GM21515 (cell line): ENCODE measurements at regions not wholly inside any gene's neighbourhood (a gene's known extent, or its start where the extent isn't known, plus 50 kb on each side); places are given as distances from the start of the nearest gene placed in this dataset.

ENCODE experiments used
- ATAC-seq: cut with Tn5 transposase; IDR thresholded peaks from one replicate; pipeline ENCODE4 v1.9.1; 2021; ENCODE audit not compliant: unreplicated experiment

- no peak for ATAC-seq
These were observed 193.4 kb upstream of the PACRGL start for GRCh38 chr4:20506827-20507226.

- ATAC-seq, result no peak
These were observed 190.9 kb upstream of the PACRGL start for GRCh38 chr4:20509315-20509714.

- no peak for ATAC-seq
These were observed 188.0 kb upstream of the PACRGL start for GRCh38 chr4:20512033-20512792.

- no peak for ATAC-seq
These were observed 187.3 kb upstream of the PACRGL start for GRCh38 chr4:20512985-20513384.

DNA sequence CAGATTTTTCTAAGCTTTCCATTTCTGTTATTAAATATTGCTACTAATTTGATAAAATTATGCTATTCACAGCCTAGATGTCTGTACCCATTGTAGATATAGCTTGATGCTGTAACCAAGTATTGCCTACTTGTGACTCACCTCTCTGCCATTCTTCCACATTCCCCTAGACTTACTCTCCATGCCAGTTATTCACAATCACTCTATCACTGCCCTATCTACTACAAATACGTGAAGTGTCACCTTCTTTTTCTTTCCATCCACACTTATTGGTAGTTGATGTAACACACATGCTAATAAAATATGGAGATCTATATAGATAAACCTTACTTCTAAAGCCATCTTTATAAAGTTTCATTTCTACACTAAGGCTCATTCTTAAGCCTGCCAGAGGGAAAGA, 179.4 kb upstream of the PACRGL start:
- no peak for ATAC-seq

DNA sequence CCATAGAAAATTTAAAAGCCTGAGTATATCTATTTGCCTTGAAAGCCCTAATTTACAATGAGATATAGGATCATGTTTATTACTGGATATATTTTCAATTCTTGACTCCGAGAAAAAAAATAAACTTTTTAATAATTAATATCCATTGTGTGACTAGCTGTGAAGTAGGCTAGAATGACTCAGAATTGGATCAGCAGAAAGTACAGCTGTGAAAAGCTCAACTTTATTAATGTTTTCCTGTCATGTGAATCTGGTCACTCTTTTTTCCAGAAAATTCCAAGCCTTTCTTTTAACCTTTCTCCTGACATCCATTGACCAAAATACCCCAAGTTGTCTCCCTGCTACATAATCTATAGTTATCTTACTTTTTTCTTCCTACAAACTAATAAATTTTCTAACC, 171.8 kb upstream of the PACRGL start:
- ATAC-seq, result no peak

GRCh38 chr4:20529691-20530090, 170.6 kb upstream of the PACRGL start:
- no peak for ATAC-seq

DNA sequence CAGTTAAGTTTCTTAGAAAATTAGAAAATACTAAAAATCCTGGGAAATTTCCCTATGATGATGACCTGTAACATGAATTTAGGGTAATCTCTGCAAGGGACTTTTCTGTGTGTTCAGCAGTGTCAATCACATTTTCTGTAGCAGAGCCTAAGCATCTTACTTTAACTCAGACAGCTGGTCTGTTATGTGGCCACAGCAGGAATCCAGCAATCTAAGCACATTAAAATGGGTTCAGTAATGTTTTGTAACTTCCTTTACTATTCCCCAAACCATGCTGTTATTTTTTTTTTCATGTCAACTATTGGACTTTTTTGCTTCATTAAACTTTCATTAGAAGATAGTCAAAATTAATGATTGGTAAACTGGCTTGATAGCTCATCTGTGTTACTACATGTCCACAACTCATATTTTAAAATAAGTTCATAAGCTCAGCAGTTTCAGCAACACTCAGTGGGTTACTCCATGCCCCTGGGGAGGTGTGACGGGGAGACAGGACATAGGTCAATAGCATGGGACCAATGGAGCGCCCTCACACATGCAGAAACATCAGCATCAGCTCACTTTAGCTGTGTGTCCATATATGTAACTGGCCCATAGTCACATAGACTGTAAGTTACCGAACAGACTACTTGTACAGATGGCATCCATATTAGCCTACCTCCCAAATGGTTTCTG, 168.0 kb upstream of the PACRGL start:
- no peak for ATAC-seq

DNA sequence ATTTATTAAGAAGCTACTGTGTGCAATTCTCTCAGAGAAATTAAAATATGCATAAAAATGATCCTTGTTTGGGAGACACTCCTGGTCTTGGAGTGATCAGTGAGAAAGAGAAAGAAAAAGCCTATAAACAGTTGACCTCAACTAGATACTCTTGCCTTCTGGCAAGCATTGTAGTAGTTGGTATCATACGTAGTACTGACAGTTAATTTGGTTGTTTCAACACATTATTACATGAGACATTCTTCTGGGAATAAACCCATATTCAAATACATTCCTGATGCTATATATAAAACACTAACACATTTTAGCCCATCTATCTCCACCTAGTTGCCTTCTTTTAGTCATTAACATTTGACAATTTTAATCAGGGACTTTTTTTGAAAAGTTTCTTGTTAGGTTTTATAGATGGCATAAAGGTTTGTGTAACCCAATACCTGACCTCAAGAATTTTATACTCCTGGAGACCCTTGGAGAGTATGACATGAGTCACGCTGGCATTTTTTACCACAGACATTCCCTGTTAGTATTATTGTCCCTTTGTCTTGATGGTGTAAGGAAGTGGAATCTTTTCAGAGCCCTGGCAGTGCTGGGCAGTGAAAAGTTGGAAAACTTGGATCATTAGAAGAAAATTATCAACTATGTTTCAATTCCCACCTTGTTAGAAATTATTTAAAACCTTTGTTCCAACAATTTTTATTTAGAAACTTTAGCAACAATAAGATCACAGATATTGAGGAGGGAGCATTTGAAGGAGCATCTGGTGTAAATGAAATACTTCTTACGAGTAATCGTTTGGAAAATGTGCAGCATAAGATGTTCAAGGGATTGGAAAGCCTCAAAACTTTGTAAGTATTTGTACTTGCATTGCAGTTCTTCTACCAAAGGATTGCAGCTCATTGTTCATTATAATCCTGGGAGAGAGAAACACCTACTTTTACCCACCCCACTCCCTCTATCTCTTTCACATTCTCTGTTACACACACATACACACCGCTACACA, 167.1 kb upstream of the PACRGL start:
- ATAC-seq, result no peak

GRCh38 chr4:20538905-20539304, 161.4 kb upstream of the PACRGL start:
- ATAC-seq, result no peak

- no peak for ATAC-seq
These were observed 157.1 kb upstream of the PACRGL start for GRCh38 chr4:20543131-20543530.

DNA sequence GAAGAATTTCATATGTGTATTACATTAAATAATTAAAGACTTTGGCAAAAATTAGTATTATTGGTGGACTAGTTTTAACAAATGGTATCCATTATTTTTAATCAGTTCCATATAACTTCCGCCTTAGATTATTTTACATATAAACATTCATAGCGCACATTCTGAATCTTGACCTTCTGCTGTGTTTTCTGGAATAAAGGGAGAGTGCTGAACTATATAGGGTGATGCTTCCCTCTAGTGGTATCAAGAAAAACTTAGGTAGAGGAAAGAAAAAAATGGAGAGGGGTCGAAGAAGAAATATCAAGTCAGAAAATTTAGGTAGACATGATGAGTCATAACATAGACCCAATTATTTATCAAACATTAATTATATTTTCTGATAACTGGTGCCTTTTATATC, 155.6 kb upstream of the PACRGL start:
- ATAC-seq, result no peak

GRCh38 chr4:20552004-20552403, 148.3 kb upstream of the PACRGL start:
- no peak for ATAC-seq

- ATAC-seq, result no peak
These were observed 146.1 kb upstream of the PACRGL start for GRCh38 chr4:20554134-20554533.

DNA sequence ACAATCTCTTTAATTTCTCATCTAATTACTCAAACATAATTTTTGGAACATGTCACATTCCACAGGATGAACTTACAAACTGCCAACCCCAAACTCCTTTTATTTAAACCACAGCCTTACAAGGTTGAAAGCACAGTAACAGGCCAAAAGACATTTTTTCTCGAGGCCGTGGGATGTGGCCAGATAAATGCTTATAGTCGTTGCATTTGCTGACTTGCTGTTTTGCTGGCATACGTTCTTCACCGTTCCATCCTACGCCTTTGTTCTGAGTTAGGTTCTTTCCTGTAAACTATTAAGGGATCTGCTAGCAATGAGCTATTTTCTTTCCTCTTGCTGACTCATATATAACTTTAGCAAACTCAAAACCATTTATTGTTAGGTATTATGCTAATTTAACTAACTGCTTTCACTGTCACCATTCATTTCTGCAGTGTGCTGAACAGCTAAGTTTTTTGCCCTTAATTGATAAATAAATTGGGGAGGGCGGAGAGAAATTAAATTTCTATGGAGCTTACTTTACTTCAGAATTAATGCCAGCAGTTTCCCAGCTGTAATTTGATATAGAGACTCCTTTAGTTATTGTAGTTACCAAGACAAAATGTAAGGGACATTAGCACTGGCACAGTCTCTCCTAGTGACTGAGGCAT, 135.1 kb upstream of the PACRGL start:
- no peak for ATAC-seq

DNA sequence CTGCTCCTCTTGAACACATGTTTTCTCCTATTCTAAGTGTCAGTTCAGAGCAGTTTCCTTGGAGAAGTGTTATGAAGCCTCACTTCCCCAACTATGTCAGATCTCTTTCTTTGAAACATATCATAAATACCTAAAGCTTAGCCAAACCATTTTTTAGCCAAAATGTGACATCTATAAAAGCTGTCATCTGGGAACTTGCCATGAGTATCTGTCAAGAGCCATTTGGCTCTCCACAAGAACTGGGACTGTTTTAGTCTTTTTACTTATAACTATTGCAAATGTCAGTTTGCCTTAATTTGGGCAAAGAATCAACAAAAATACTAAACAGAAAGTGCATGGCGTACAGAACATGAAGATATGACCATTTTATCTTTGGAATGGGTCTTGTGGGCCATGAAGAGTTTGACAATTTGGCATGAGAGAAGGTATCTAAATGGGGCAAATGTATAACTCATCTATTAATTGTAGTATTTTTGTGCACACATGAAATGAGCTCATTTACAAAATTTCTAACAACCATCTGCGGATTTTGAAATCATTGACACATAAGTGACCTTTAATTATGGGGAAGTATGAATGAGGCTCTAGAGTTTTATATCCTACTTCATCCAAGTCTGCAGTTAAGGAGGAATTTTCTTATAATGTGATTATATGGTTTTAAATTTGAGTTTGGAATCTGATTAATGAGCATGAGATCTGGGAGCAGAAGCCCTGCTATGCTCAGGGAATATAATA, 129.1 kb upstream of the PACRGL start:
- no peak for ATAC-seq

DNA sequence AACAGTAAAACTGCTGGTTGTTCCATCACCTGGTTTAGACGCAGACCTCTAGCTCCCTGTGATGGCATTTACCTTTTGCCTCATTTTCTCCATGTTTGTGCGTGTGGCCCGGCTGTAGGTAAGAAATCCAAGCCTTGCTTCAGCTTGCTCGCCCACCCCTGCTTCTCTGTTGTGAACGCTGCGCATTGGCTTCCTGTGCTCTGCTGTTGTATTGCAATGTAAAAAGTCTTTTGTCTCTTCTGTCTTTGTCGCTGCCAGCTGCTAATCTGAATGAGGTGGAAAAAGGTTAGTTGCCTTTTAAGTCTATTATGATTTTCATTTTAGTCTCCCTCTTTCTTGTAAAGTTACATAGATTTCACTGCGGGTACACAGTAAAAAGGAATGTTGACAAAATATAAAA, 127.3 kb upstream of the PACRGL start:
- no peak for ATAC-seq

DNA sequence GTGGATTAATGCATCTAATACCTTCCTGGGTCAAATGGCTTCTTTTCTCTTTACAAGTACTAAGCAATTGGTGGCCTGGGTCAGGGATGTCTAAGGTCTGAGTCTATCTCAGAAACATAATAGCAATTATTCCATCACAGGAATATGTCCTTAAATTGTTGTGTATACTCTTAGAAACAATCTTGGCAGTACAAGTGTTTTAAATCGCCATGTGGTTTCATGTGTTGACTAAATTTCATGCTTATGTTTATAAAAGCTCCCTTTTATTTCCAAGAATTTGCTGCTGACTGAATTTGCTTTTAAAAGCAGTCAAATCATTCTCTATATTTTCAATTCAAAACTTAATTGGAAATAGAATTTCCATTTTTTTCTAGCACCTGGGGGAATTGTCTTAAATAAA, 125.3 kb upstream of the PACRGL start:
- no peak for ATAC-seq

DNA sequence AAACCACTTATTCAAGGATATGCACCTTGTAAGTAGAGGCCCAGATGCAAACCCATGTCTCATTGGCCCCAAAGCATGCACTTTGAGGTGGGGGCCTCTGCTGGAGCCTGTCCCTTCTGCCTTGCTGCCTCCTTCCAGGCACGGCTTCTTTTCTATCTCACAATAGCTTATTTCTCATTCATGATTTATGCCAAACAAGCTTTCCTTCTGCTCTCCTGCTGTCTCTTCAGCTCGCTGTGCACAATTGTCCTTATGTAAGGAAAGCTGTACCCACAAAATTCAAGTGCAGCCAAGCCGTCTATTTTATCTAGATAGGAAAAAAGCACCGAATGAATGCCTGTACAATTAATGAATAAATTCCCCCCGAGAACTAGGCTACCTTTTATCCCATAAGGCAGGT, 124.8 kb upstream of the PACRGL start:
- ATAC-seq, result no peak

DNA sequence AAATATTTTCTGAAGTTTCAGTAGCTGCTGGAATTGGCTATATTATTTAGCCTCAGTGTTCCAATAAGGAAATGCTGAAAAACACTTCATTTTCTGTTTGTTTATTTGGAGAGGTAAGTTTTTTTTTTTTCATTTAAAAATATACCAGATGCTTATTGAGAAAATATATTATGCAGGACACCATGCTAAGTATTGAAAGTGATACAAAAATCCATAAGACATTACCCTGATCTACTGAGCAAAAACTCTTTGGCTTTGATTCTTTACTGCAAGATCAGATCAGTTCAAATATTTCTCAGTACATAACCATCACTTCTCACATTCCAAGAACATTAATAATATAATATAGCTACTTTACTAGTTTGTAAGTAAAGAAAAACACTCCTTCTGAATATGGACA, 123.4 kb upstream of the PACRGL start:
- ATAC-seq, result no peak
